Thyroid gland (tissue), 4 donors: ENCODE measurements at regions not wholly inside any gene's neighbourhood (a gene's known extent, or its start where the extent isn't known, plus 50 kb on each side); places are given as distances from the start of the nearest gene placed in this dataset.

Experiments used
- POLR2A ChIP-seq, 2 donors: fragments of 450-650 bp; IDR thresholded peaks; one replicate each; pipeline ENCODE4 v1.6.1; 2017; ENCODE audit warnings: antibody characterized with exemption in 2 of 2, mild to moderate bottlenecking in 2 of 2, moderate library complexity in 1 of 2
- TF ChIP-seq, protein P1 (sequence below), 6 experiments: fragments of 200-600 bp in 3 of 6; fragments of 450-650 bp in 3 of 6; sonication (generic) in 3 of 6; IDR thresholded peaks; one replicate each; pipeline ENCODE4 v1.5.1; 2016 to 2019; ENCODE audit warnings: antibody characterized with exemption in 6 of 6, mild to moderate bottlenecking in 2 of 6, inconsistent platforms in 1 of 6, moderate library complexity in 1 of 6

- TF ChIP-seq, protein P1, sequence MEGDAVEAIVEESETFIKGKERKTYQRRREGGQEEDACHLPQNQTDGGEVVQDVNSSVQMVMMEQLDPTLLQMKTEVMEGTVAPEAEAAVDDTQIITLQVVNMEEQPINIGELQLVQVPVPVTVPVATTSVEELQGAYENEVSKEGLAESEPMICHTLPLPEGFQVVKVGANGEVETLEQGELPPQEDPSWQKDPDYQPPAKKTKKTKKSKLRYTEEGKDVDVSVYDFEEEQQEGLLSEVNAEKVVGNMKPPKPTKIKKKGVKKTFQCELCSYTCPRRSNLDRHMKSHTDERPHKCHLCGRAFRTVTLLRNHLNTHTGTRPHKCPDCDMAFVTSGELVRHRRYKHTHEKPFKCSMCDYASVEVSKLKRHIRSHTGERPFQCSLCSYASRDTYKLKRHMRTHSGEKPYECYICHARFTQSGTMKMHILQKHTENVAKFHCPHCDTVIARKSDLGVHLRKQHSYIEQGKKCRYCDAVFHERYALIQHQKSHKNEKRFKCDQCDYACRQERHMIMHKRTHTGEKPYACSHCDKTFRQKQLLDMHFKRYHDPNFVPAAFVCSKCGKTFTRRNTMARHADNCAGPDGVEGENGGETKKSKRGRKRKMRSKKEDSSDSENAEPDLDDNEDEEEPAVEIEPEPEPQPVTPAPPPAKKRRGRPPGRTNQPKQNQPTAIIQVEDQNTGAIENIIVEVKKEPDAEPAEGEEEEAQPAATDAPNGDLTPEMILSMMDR (IDR thresholded peaks at IDR 0.05) = no peak
- no peak for TF ChIP-seq POLR2A (IDR thresholded peaks at IDR 0.05)
Measured at GRCh38 chr10:128373831-128374230, 247.6 kb upstream of the MKI67 start.
